UCSD-AML1 (cell line): ENCODE measurements at regions not wholly inside any gene's neighbourhood (a gene's known extent, or its start where the extent isn't known, plus 50 kb on each side); places are given as distances from the start of the nearest gene placed in this dataset.

Experiments used
- DNase-seq: peaks from one replicate; lab custom pipeline; 2025; ENCODE audit not compliant: unreplicated experiment; lab: John Stamatoyannopoulos, UW

- DNase-seq = no peak
Measured at GRCh38 chr9:126219166-126219565, 107.5 kb upstream of the MVB12B start.

- DNase-seq = no peak
Measured at GRCh38 chr9:126219648-126220063, 107.0 kb upstream of the MVB12B start.

- no peak for DNase-seq
Measured at GRCh38 chr9:126221480-126221879, 105.1 kb upstream of the MVB12B start.

- DNase-seq = no peak
Measured at GRCh38 chr9:126222363-126222834, 104.2 kb upstream of the MVB12B start.

- no peak for DNase-seq
Measured at GRCh38 chr9:126222835-126223431, 103.7 kb upstream of the MVB12B start.

- DNase-seq = no peak
Measured at GRCh38 chr9:126223798-126224531, 102.7 kb upstream of the MVB12B start.

GRCh38 chr9:126225611-126226609 is 100.7 kb upstream of the MVB12B start:
- no peak for DNase-seq

- no peak for DNase-seq
Measured at GRCh38 chr9:126226991-126227936, 99.4 kb upstream of the MVB12B start.

GRCh38 chr9:126228111-126228780 is 98.4 kb upstream of the MVB12B start:
- no peak for DNase-seq

- peak; percentile 74 for DNase-seq
Measured at GRCh38 chr9:126228781-126229444, 97.7 kb upstream of the MVB12B start.

GRCh38 chr9:126229501-126229900 is 97.1 kb upstream of the MVB12B start:
- no peak for DNase-seq

- DNase-seq = no peak
Measured at GRCh38 chr9:126230692-126231091, 95.9 kb upstream of the MVB12B start.

GRCh38 chr9:126232461-126232860 is 94.2 kb upstream of the MVB12B start:
- no peak for DNase-seq

- DNase-seq = no peak
Measured at GRCh38 chr9:126233175-126233574, 93.5 kb upstream of the MVB12B start.

GRCh38 chr9:126233913-126234525 is 92.6 kb upstream of the MVB12B start:
- DNase-seq = no peak

GRCh38 chr9:126234681-126235335 is 91.8 kb upstream of the MVB12B start:
- DNase-seq = no peak

- DNase-seq = no peak
Measured at GRCh38 chr9:126235336-126236243, 91.0 kb upstream of the MVB12B start.
